ENCODE measurements at regions not wholly inside any gene's neighbourhood (a gene's known extent, or its start where the extent isn't known, plus 50 kb on each side); places are given as distances from the start of the nearest gene placed in this dataset.

- intact Hi-C loops (cut with micrococcal nuclease; ENCODE audit: unreplicated experiment), result no loop called here
- Mint-ChIP-seq H3K27ac (ENCODE audit: unreplicated experiment) (no peak overlapping the region), H3K4me1 (ENCODE audit: low read depth, unreplicated experiment) (no peaks in the 10 kb centered on the region), H3K27me3 (ENCODE audit: insufficient read depth, unreplicated experiment) (peaks cover 3% of the 10 kb centered on the region), H3K36me3 (ENCODE audit: insufficient read depth, unreplicated experiment) (no peaks in the 10 kb centered on the region), H3K4me3 (ENCODE audit: unreplicated experiment) (no peak overlapping the region), H3K9me3 (ENCODE audit: unreplicated experiment) (no peaks in the 10 kb centered on the region)
- BruUV-seq (replicated peaks), result no TSS peak
- CTCF ChIA-PET, result no interaction called here
- POLR2A ChIA-PET, result no interaction called here
- Histone ChIP-seq H3K4me3 (ENCODE audit: low read depth, low read length) (no peak overlapping the region), H3K9me3 (no peaks in the 10 kb centered on the region), H3K4me1 (no peaks in the 10 kb centered on the region), H3K36me3 (ENCODE audit: control insufficient read depth, insufficient read depth, low read length) (no peaks in the 10 kb centered on the region), H3K27me3 (replicated peaks; ENCODE audit: control insufficient read depth, insufficient read depth, low read length) (no peaks in the 10 kb centered on the region)
- no peak for TF ChIP-seq CTCF (IDR thresholded peaks at IDR 0.05; ENCODE audit: insufficient read depth in 1 of 2, low read depth in 1 of 2, low read length in 1 of 2, severe bottlenecking in 1 of 2, unreplicated experiment in 1 of 2)
- no peak for DNase-seq
Observed at GRCh38 chr12:19630536-19630935, 191.2 kb downstream of the AEBP2 start.

- Histone ChIP-seq H3K4me1 (no peaks in the 10 kb centered on the region), H3K4me3 (ENCODE audit: low read depth, low read length) (no peak overlapping the region), H3K9me3 (no peaks in the 10 kb centered on the region), H3K27me3 (replicated peaks; ENCODE audit: control insufficient read depth, insufficient read depth, low read length) (no peaks in the 10 kb centered on the region), H3K36me3 (ENCODE audit: control insufficient read depth, insufficient read depth, low read length) (no peaks in the 10 kb centered on the region)
- no peak overlapping the region for H3K4me3 Mint-ChIP-seq (ENCODE audit: unreplicated experiment)
- CTCF ChIA-PET, result no interaction called here
- H3K4me1 Mint-ChIP-seq (ENCODE audit: low read depth, unreplicated experiment), result no peaks in the 10 kb centered on the region
- no peak overlapping the region for H3K27ac Mint-ChIP-seq (ENCODE audit: unreplicated experiment)
- DNase-seq, result no peak
- POLR2A ChIA-PET, result no interaction called here
- no peaks in the 10 kb centered on the region for H3K9me3 Mint-ChIP-seq (ENCODE audit: unreplicated experiment)
- H3K27me3 Mint-ChIP-seq (ENCODE audit: insufficient read depth, unreplicated experiment), result peaks cover 3% of the 10 kb centered on the region
- intact Hi-C loops (cut with micrococcal nuclease; ENCODE audit: unreplicated experiment), result no loop called here
- BruUV-seq (replicated peaks), result no TSS peak
- no peak for TF ChIP-seq CTCF (IDR thresholded peaks at IDR 0.05; ENCODE audit: insufficient read depth in 1 of 2, low read depth in 1 of 2, low read length in 1 of 2, severe bottlenecking in 1 of 2, unreplicated experiment in 1 of 2)
- H3K36me3 Mint-ChIP-seq (ENCODE audit: insufficient read depth, unreplicated experiment), result no peaks in the 10 kb centered on the region
Observed at GRCh38 chr12:19633194-19633593, 193.9 kb downstream of the AEBP2 start.

- Histone ChIP-seq H3K4me3 (ENCODE audit: low read depth, low read length) (no peak overlapping the region), H3K36me3 (ENCODE audit: control insufficient read depth, insufficient read depth, low read length) (no peaks in the 10 kb centered on the region), H3K4me1 (no peaks in the 10 kb centered on the region), H3K9me3 (no peaks in the 10 kb centered on the region), H3K27me3 (replicated peaks; ENCODE audit: control insufficient read depth, insufficient read depth, low read length) (no peaks in the 10 kb centered on the region)
- Mint-ChIP-seq H3K9me3 (ENCODE audit: unreplicated experiment) (no peaks in the 10 kb centered on the region), H3K27ac (ENCODE audit: unreplicated experiment) (no peak overlapping the region), H3K36me3 (ENCODE audit: insufficient read depth, unreplicated experiment) (no peaks in the 10 kb centered on the region), H3K4me1 (ENCODE audit: low read depth, unreplicated experiment) (no peaks in the 10 kb centered on the region), H3K27me3 (ENCODE audit: insufficient read depth, unreplicated experiment) (peaks cover 3% of the 10 kb centered on the region), H3K4me3 (ENCODE audit: unreplicated experiment) (no peak overlapping the region)
- intact Hi-C loops (cut with micrococcal nuclease; ENCODE audit: unreplicated experiment), result no loop called here
- no peak for DNase-seq
- CTCF ChIA-PET, result no interaction called here
- POLR2A ChIA-PET, result no interaction called here
- BruUV-seq (replicated peaks), result no TSS peak
- TF ChIP-seq CTCF (IDR thresholded peaks at IDR 0.05; ENCODE audit: insufficient read depth in 1 of 2, low read depth in 1 of 2, low read length in 1 of 2, severe bottlenecking in 1 of 2, unreplicated experiment in 1 of 2), result no peak
Observed at GRCh38 chr12:19633641-19634040, 194.3 kb downstream of the AEBP2 start.
